GM18868 (cell line): ENCODE measurements at regions not wholly inside any gene's neighbourhood (a gene's known extent, or its start where the extent isn't known, plus 50 kb on each side); places are given as distances from the start of the nearest gene placed in this dataset.
A peak's percentile ranks its signal among the peaks of the same experiment; 100 is the strongest.

Experiments used
- ATAC-seq: cut with Tn5 transposase; IDR thresholded peaks from one replicate; pipeline ENCODE4 v1.9.1; 2021; ENCODE audit warnings: mild to moderate bottlenecking, moderate library complexity; ENCODE audit not compliant: unreplicated experiment

GRCh38 chr10:58140691-58141347 is 126.9 kb downstream of the IPMK start:
- no peak for ATAC-seq

GRCh38 chr10:58140054-58140453 is 127.6 kb downstream of the IPMK start:
- no peak for ATAC-seq

- ATAC-seq, result no peak
These were observed 129.9 kb downstream of the IPMK start for GRCh38 chr10:58137813-58138212.

- no peak for ATAC-seq
These were observed 152.3 kb downstream of the IPMK start for GRCh38 chr10:58115218-58116050.

GRCh38 chr10:58109731-58110130 is 158.0 kb downstream of the IPMK start:
- ATAC-seq, result no peak

- no peak for ATAC-seq
These were observed 160.2 kb downstream of the IPMK start for GRCh38 chr10:58107506-58107905.

- no peak for ATAC-seq
These were observed 161.3 kb downstream of the IPMK start for GRCh38 chr10:58106211-58107035.

- ATAC-seq, result no peak
These were observed 163.3 kb downstream of the IPMK start for GRCh38 chr10:58104351-58104751.

- ATAC-seq, result no peak
These were observed 164.8 kb downstream of the IPMK start for GRCh38 chr10:58102897-58103296.

- ATAC-seq, result no peak
These were observed 166.0 kb downstream of the IPMK start for GRCh38 chr10:58101682-58102081.

GRCh38 chr10:58094985-58095718 is 172.5 kb downstream of the IPMK start:
- peak; percentile 52 for ATAC-seq

GRCh38 chr10:58091886-58092285 is 175.8 kb downstream of the IPMK start:
- no peak for ATAC-seq

GRCh38 chr10:58089739-58090138 is 178.0 kb downstream of the IPMK start:
- no peak for ATAC-seq

- ATAC-seq, result no peak
These were observed 179.8 kb downstream of the IPMK start for GRCh38 chr10:58087896-58088295.

- no peak for ATAC-seq
These were observed 180.9 kb downstream of the IPMK start for GRCh38 chr10:58086763-58087150.

GRCh38 chr10:58086144-58086762 is 181.4 kb downstream of the IPMK start:
- no peak for ATAC-seq

GRCh38 chr10:58082248-58082647 is 185.4 kb downstream of the IPMK start:
- no peak for ATAC-seq

- ATAC-seq, result no peak
These were observed 186.3 kb downstream of the IPMK start for GRCh38 chr10:58081353-58081752.

GRCh38 chr10:58079461-58079860 is 188.2 kb downstream of the IPMK start:
- no peak for ATAC-seq

- ATAC-seq, result no peak
These were observed 195.1 kb downstream of the IPMK start for GRCh38 chr10:58072634-58073033.
